GM12878 (cell line): ENCODE measurements at regions not wholly inside any gene's neighbourhood (a gene's known extent, or its start where the extent isn't known, plus 50 kb on each side); places are given as distances from the start of the nearest gene placed in this dataset.

ENCODE experiments used
- ATAC-seq: fragments of 200-7000 bp; cut with Tn5 transposase; 3 replicates; pipeline ENCODE4 v1.9.1; 2020; ENCODE audit warnings: mild to moderate bottlenecking, moderate library complexity
- BruUV-seq: library from RNA; stranded (reverse); fragments of 400-500 nt; replicated peaks from 2 replicates; lab custom pipeline; 2021; lab: Mats Ljungman, UMichigan
- CTCF ChIA-PET: fragments of 300-600 bp; sonication (Branson Sonifier 250); formaldehyde crosslinking; extraction: SDS; loops from one replicate; lab custom pipeline; 2021; ENCODE audit warnings: inconsistent platforms; lab: Yijun Ruan, JAX
- POLR2A ChIA-PET: fragments of 350-600 bp; formaldehyde crosslinking; extraction: SDS; loops from one replicate; lab custom pipeline; 2021; ENCODE audit warnings: inconsistent platforms; lab: Charles Lee
- RAD21 ChIA-PET: fragments of 300-600 bp; sonication (Branson Sonifier 250); formaldehyde crosslinking; loops from one replicate; lab custom pipeline; 2023; ENCODE audit warnings: antibody characterized with exemption; ENCODE audit not compliant: unreplicated experiment; lab: Charles Lee
- SMC1A ChIA-PET: fragments of 300-600 bp; sonication (Branson Sonifier 250); formaldehyde crosslinking; loops from one replicate; lab custom pipeline; 2023; ENCODE audit not compliant: unreplicated experiment, uncharacterized antibody; lab: Charles Lee
- DNase-seq: peaks from one replicate; pipeline ENCODE4 v3.0.0-alpha.2; 2011; ENCODE audit warnings: low read depth, low spot score
- FAIRE-seq: peaks from 3 replicates; lab custom pipeline; 2011; peaks lifted over from hg19 to GRCh38; lab: Jason Lieb, UNC
- H2AFZ ChIP-seq: 2 replicates; pipeline ENCODE4 v1.6.0; 2011; ENCODE audit warnings: low read depth, low read length, control low read depth; ENCODE audit not compliant: control insufficient read depth
- H3K27ac ChIP-seq: 2 replicates; pipeline ENCODE4 v1.5.1; 2011; ENCODE audit warnings: control low read depth; ENCODE audit not compliant: control insufficient read depth, insufficient read depth
- H3K27me3 ChIP-seq, 2 experiments: replicated peaks in 1 of 2; 2 replicates each; pipeline versions ENCODE4 v1.6.0 to v1.6.1; 2011; ENCODE audit warnings: low read length in 1 of 2; ENCODE audit not compliant: control insufficient read depth in 2 of 2, insufficient read depth in 2 of 2
- H3K36me3 ChIP-seq, 2 experiments: 2 replicates each; pipeline ENCODE4 v1.5.1; 2011; ENCODE audit warnings: low read length in 1 of 2; ENCODE audit not compliant: control insufficient read depth in 2 of 2, insufficient read depth in 2 of 2
- H3K4me1 ChIP-seq: 2 replicates; pipeline ENCODE4 v1.6.1; 2011; ENCODE audit warnings: mild to moderate bottlenecking, low read length, moderate library complexity, mixed read lengths; ENCODE audit not compliant: control insufficient read depth, insufficient read depth
- H3K4me2 ChIP-seq: 2 replicates; pipeline ENCODE4 v1.6.0; 2011; ENCODE audit warnings: control low read depth; ENCODE audit not compliant: control insufficient read depth, insufficient read depth
- H3K4me3 ChIP-seq: fragments of 200-600 bp; sonication (generic); 2 replicates; pipeline ENCODE4 v1.5.1; 2016
- H3K79me2 ChIP-seq: 2 replicates; pipeline ENCODE4 v1.6.0; 2011; ENCODE audit warnings: low read length; ENCODE audit not compliant: control insufficient read depth, insufficient read depth
- H3K9ac ChIP-seq: 2 replicates; pipeline ENCODE4 v1.8.0; 2011; ENCODE audit warnings: low read length, control low read depth, mixed read lengths; ENCODE audit not compliant: control insufficient read depth, insufficient read depth
- H3K9me3 ChIP-seq: replicated peaks from 3 replicates; pipeline ENCODE4 v1.5.1; 2011; ENCODE audit warnings: mild to moderate bottlenecking, low read length; ENCODE audit not compliant: control insufficient read depth, insufficient read depth
- H4K20me1 ChIP-seq: 2 replicates; pipeline ENCODE4 v1.6.0; 2011; ENCODE audit not compliant: control insufficient read depth, insufficient read depth
- ATF7 ChIP-seq: fragments of 450-650 bp; IDR thresholded peaks from 2 replicates; pipeline ENCODE4 v1.6.1; 2016; ENCODE audit warnings: low read depth, mild to moderate bottlenecking
- CHD4 ChIP-seq: fragments of 200-600 bp; sonication (generic); IDR thresholded peaks from 2 replicates; pipeline ENCODE4 v1.6.1; 2016; ENCODE audit warnings: mild to moderate bottlenecking
- EED ChIP-seq: sonication (generic); IDR thresholded peaks from 2 replicates; pipeline ENCODE4 v1.6.1; 2016; ENCODE audit warnings: antibody characterized with exemption, low read depth
- HDAC6 ChIP-seq: fragments of 200-600 bp; sonication (generic); IDR thresholded peaks from one replicate; pipeline ENCODE4 v1.8.0; 2017; ENCODE audit warnings: antibody characterized with exemption; ENCODE audit not compliant: unreplicated experiment
- KLF5 ChIP-seq: fragments of 450-650 bp; IDR thresholded peaks from 2 replicates; pipeline ENCODE4 v1.6.1; 2014; ENCODE audit warnings: mild to moderate bottlenecking; ENCODE audit not compliant: partially characterized antibody
- NFYA ChIP-seq: IDR thresholded peaks from 2 replicates; pipeline ENCODE4 v1.6.1; 2011; ENCODE audit warnings: low read depth, mild to moderate bottlenecking, low read length, improper control_type of control experiment, borderline replicate concordance
- RAD21 ChIP-seq: IDR thresholded peaks from 2 replicates; pipeline ENCODE4 v1.6.1; 2011; ENCODE audit warnings: mild to moderate bottlenecking, low read depth, low read length, moderate library complexity; ENCODE audit not compliant: insufficient read depth
- RAD51 ChIP-seq: fragments of 450-650 bp; IDR thresholded peaks from 2 replicates; pipeline ENCODE4 v1.6.1; 2016; ENCODE audit warnings: moderate library complexity, mild to moderate bottlenecking, inconsistent platforms
- SREBF2 ChIP-seq: IDR thresholded peaks from 2 replicates; pipeline ENCODE4 v1.6.1; 2012; ENCODE audit warnings: mild to moderate bottlenecking, low read length
- STAT3 ChIP-seq: IDR thresholded peaks from 2 replicates; pipeline ENCODE4 v1.6.1; 2011; ENCODE audit warnings: low read depth, low read length, improper control_type of control experiment
- TBL1XR1 ChIP-seq: IDR thresholded peaks from 2 replicates; pipeline ENCODE4 v1.6.1; 2012; ENCODE audit warnings: low read depth, low read length, improper control_type of control experiment
- ZBED1 ChIP-seq: IDR thresholded peaks from 2 replicates; pipeline ENCODE4 v1.6.1; 2016; ENCODE audit warnings: borderline replicate concordance
- WGBS: methylation state at CpG from one replicate; pipeline ENCODE4 v1.1.6; 2016; ENCODE audit warnings: low lambda C conversion rate; ENCODE audit not compliant: insufficient replicate concordance, insufficient coverage; ENCODE audit errors: missing lambda C conversion rate; 5-methylcytosine and 5-hydroxymethylcytosine counted together
- in situ Hi-C: fragments of 300-500 bp; cut with MboI; formaldehyde crosslinking; loops from 9 replicates; pipeline ENCODE4 v1.14.3; 2018; ENCODE audit warnings: mixed read lengths
- intact Hi-C: fragments of 100-400 bp; cut with micrococcal nuclease; formaldehyde crosslinking; loops from one replicate; pipeline ENCODE4 v1.14.2; 2022; ENCODE audit not compliant: unreplicated experiment
- TF ChIP-seq, protein P1 (sequence below): fragments of 450-650 bp; IDR thresholded peaks from 2 replicates; pipeline ENCODE4 v1.6.1; 2016; ENCODE audit warnings: mild to moderate bottlenecking, moderate library complexity, borderline replicate concordance
- TF ChIP-seq, protein P2 (sequence below): IDR thresholded peaks from 2 replicates; pipeline ENCODE4 v1.6.1; 2012; ENCODE audit warnings: low read depth, low read length, improper control_type of control experiment
- TF ChIP-seq, protein P3 (sequence below): IDR thresholded peaks from 2 replicates; pipeline ENCODE4 v1.6.1; 2012; ENCODE audit warnings: low read depth, low read length, improper control_type of control experiment

DNA sequence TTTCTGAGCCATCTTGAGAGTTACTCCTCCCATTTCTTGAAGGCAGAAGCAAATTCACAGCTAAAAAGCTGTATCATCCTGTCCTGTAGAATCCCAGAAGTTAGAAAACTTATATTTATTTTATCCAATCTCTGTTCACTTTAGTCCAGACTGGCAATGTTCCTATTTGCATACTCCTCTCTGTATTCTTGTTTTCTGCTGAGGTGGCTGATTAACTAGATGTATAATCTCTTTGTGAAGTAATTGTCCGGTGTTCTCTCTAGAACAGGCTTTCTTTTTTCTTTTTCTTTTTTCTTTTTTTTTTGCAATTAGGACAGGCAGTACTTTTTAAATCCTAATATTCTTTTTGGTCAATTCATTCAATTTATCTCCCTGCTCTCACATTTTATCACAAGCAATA is 411.0 kb downstream of the KCNJ3 start:
- no peaks in the 10 kb centered on the region for H3K36me3 ChIP-seq
- TF ChIP-seq KLF5 (no peak), SREBF2 (no peak), EED (no peak), STAT3 (no peak), ZBED1 (no peak), RAD21 (no peak)
- TF ChIP-seq, all 136 proteins: peak for 0
- ChIA-PET CTCF (interaction anchor here (0.6 kb wide), 1 partner anchor 33 kb away, joined by 3 read pairs; no protein-coding TSS in a partner anchor), POLR2A (no interaction called here), RAD21 (no interaction called here), SMC1A (no interaction called here)
- no TSS peak for BruUV-seq
- FAIRE-seq (no peak), DNase-seq (no peak), ATAC-seq (no peak)
- H3K9ac ChIP-seq = no peak overlapping the region
- H3K4me2 ChIP-seq = no peak overlapping the region
- intact Hi-C loops = no loop called here
- H2AFZ ChIP-seq = no peak overlapping the region
- in situ Hi-C loops = no loop called here
- H3K4me3 ChIP-seq = no peak overlapping the region
- 68% methylated on average over 1 of the region's 1 CpG for WGBS
- no peaks in the 10 kb centered on the region for H3K4me1 ChIP-seq
- H4K20me1 ChIP-seq = no peaks in the 10 kb centered on the region
- H3K9me3 ChIP-seq = no peaks in the 10 kb centered on the region
- H3K27me3 ChIP-seq = no peaks in the 10 kb centered on the region
- no peak overlapping the region for H3K27ac ChIP-seq
- no peaks in the 10 kb centered on the region for H3K79me2 ChIP-seq

DNA sequence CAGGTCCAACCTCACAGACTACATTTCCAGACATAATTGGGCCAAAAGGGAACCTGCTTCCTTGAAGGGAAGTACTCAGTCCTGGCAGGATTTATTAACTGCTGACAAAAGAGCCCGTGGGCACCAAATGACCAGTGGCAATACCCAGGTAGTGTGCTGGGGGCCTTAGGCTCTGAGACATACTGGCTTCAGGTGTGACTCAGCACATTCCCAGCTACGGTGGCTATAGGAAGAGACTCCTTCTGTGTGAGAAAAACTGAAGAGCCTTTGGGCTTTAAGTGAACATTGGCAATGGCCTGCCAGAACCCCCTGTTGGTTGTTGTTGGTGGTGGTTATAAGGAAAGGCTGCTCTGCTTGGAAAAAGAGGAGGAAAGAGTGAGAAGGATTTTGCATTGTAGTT is 401.8 kb downstream of the KCNJ3 start:
- FAIRE-seq (no peak), ATAC-seq (no peak), DNase-seq (no peak)
- intact Hi-C loops (no loop called here), in situ Hi-C loops (no loop called here)
- H3K4me1 ChIP-seq = no peaks in the 10 kb centered on the region
- BruUV-seq = no TSS peak
- H3K36me3 ChIP-seq = no peaks in the 10 kb centered on the region
- no peak overlapping the region for H3K4me3 ChIP-seq
- ChIA-PET SMC1A (no interaction called here), CTCF (no interaction called here), POLR2A (no interaction called here), RAD21 (no interaction called here)
- 0% methylated on average over 2 of the region's 2 CpGs for WGBS
- H2AFZ ChIP-seq = no peak overlapping the region
- TF ChIP-seq NFYA (no peak), CHD4 (no peak), TBL1XR1 (no peak), ATF7 (no peak), HDAC6 (no peak), STAT3 (no peak), RAD51 (no peak)
- TF ChIP-seq, protein P1, sequence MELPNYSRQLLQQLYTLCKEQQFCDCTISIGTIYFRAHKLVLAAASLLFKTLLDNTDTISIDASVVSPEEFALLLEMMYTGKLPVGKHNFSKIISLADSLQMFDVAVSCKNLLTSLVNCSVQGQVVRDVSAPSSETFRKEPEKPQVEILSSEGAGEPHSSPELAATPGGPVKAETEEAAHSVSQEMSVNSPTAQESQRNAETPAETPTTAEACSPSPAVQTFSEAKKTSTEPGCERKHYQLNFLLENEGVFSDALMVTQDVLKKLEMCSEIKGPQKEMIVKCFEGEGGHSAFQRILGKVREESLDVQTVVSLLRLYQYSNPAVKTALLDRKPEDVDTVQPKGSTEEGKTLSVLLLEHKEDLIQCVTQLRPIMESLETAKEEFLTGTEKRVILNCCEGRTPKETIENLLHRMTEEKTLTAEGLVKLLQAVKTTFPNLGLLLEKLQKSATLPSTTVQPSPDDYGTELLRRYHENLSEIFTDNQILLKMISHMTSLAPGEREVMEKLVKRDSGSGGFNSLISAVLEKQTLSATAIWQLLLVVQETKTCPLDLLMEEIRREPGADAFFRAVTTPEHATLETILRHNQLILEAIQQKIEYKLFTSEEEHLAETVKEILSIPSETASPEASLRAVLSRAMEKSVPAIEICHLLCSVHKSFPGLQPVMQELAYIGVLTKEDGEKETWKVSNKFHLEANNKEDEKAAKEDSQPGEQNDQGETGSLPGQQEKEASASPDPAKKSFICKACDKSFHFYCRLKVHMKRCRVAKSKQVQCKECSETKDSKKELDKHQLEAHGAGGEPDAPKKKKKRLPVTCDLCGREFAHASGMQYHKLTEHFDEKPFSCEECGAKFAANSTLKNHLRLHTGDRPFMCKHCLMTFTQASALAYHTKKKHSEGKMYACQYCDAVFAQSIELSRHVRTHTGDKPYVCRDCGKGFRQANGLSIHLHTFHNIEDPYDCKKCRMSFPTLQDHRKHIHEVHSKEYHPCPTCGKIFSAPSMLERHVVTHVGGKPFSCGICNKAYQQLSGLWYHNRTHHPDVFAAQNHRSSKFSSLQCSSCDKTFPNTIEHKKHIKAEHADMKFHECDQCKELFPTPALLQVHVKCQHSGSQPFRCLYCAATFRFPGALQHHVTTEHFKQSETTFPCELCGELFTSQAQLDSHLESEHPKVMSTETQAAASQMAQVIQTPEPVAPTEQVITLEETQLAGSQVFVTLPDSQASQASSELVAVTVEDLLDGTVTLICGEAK = no peak
- TF ChIP-seq, protein P2, sequence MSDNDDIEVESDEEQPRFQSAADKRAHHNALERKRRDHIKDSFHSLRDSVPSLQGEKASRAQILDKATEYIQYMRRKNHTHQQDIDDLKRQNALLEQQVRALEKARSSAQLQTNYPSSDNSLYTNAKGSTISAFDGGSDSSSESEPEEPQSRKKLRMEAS = no peak
- TF ChIP-seq, protein P3, sequence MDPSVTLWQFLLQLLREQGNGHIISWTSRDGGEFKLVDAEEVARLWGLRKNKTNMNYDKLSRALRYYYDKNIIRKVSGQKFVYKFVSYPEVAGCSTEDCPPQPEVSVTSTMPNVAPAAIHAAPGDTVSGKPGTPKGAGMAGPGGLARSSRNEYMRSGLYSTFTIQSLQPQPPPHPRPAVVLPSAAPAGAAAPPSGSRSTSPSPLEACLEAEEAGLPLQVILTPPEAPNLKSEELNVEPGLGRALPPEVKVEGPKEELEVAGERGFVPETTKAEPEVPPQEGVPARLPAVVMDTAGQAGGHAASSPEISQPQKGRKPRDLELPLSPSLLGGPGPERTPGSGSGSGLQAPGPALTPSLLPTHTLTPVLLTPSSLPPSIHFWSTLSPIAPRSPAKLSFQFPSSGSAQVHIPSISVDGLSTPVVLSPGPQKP = no peak
- H3K27ac ChIP-seq = no peak overlapping the region
- no peaks in the 10 kb centered on the region for H4K20me1 ChIP-seq
- H3K9ac ChIP-seq = no peak overlapping the region
- H3K9me3 ChIP-seq = peaks cover 8% of the 10 kb centered on the region; the same call in 2 of the 3 replicates
- H3K27me3 ChIP-seq = no peaks in the 10 kb centered on the region
- no peak overlapping the region for H3K4me2 ChIP-seq
- no peaks in the 10 kb centered on the region for H3K79me2 ChIP-seq
